T-cell (primary cell): ENCODE measurements at regions not wholly inside any gene's neighbourhood (a gene's known extent, or its start where the extent isn't known, plus 50 kb on each side); places are given as distances from the start of the nearest gene placed in this dataset.
A peak's percentile ranks its signal among the peaks of the same experiment; 100 is the strongest.
"Not testable (repeated sequence)": the region's sequence is repeated elsewhere in the genome, so short reads cannot be mapped to it uniquely, and the experiment has no call there.

Experiments used
- ATAC-seq, 4 experiments: fragments of 200-7000 bp in 3 of 4; fragments of 150-1000 bp in 1 of 4; cut with Tn5 transposase; replicated peaks in 1 of 4; 1 replicate in 3 of 4; 2 replicates in 1 of 4; pipeline ENCODE4 v1.10.0; 2021; ENCODE audit warnings: moderate library complexity in 3 of 4, mild to moderate bottlenecking in 2 of 4, moderate number of reproducible peaks in 1 of 4
- CTCF ChIA-PET, 2 donors: fragments of 300-600 bp; sonication (Branson Sonifier 250); formaldehyde crosslinking; loops; one replicate each; lab custom pipeline; 2022; ENCODE audit warnings: antibody characterized with exemption in 2 of 2; lab: Charles Lee
- POLR2A ChIA-PET, 2 donors: fragments of 300-600 bp; sonication (Branson Sonifier 250); formaldehyde crosslinking; loops; one replicate each; lab custom pipeline; 2022; ENCODE audit warnings: antibody characterized with exemption in 2 of 2; lab: Charles Lee
- DNase-seq, 35 experiments: peaks; one replicate each; pipeline versions ENCODE4 v3.0.0 to v3.0.0-alpha.2; 2013 to 2023
- H3K27ac ChIP-seq: one replicate; pipeline ENCODE4 v1.5.1; 2013; ENCODE audit warnings: low read length
- H3K27me3 ChIP-seq, 2 experiments: replicated peaks in 1 of 2; 1 replicate in 1 of 2; 2 replicates in 1 of 2; pipeline versions ENCODE4 v1.6.1 to v1.7.0; 2013; ENCODE audit warnings: low read length in 1 of 2, mixed read lengths in 1 of 2; ENCODE audit not compliant: control insufficient read depth in 2 of 2, insufficient read depth in 2 of 2; ENCODE audit errors: extremely low read depth in 1 of 2
- H3K36me3 ChIP-seq, 2 donors: 1 replicate in 1 of 2; 2 replicates in 1 of 2; pipeline versions ENCODE4 v1.6.1 to v1.7.0; 2013; ENCODE audit warnings: low read length in 1 of 2; ENCODE audit not compliant: control insufficient read depth in 2 of 2, insufficient read depth in 1 of 2; ENCODE audit errors: extremely low read depth in 1 of 2
- H3K4me1 ChIP-seq, 2 experiments: 1 replicate in 1 of 2; 2 replicates in 1 of 2; pipeline versions ENCODE4 v1.6.1 to v1.7.0; 2013; ENCODE audit warnings: low read length in 2 of 2, mixed read lengths in 1 of 2; ENCODE audit not compliant: insufficient read depth in 2 of 2, control insufficient read depth in 1 of 2; ENCODE audit errors: extremely low read depth in 1 of 2
- H3K4me3 ChIP-seq, 2 donors: 1 replicate in 1 of 2; 2 replicates in 1 of 2; pipeline versions ENCODE4 v1.5.1 to v1.7.0; 2013; ENCODE audit warnings: mild to moderate bottlenecking in 2 of 2, low read length in 1 of 2, moderate library complexity in 1 of 2; ENCODE audit not compliant: control insufficient read depth in 1 of 2; ENCODE audit errors: extremely low read depth in 1 of 2
- H3K9me3 ChIP-seq: 2 replicates; pipeline ENCODE4 v1.7.0; 2013
- H3K27ac Mint-ChIP-seq, 2 donors: one replicate each; pipeline ENCODE4 v1.8.0; 2020 to 2021; ENCODE audit warnings: mild to moderate bottlenecking in 2 of 2, mixed read lengths in 2 of 2
- H3K27me3 Mint-ChIP-seq, 2 donors: one replicate each; pipeline ENCODE4 v1.8.0; 2021 to 2022; ENCODE audit warnings: mixed read lengths in 2 of 2
- H3K36me3 Mint-ChIP-seq: one replicate; pipeline ENCODE4 v1.8.0; 2021; ENCODE audit warnings: mixed read lengths
- H3K4me1 Mint-ChIP-seq, 3 donors: one replicate each; pipeline ENCODE4 v1.8.0; 2020 to 2022; ENCODE audit warnings: mixed read lengths in 3 of 3, mild to moderate bottlenecking in 1 of 3
- H3K4me3 Mint-ChIP-seq, 3 donors: one replicate each; pipeline ENCODE4 v1.8.0; 2020 to 2022; ENCODE audit warnings: mild to moderate bottlenecking in 3 of 3, mixed read lengths in 3 of 3, moderate library complexity in 3 of 3
- H3K9me3 Mint-ChIP-seq, 3 donors: one replicate each; pipeline ENCODE4 v1.8.0; 2020 to 2022; ENCODE audit warnings: mixed read lengths in 3 of 3
- WGBS: methylation state at CpG from one replicate; pipeline ENCODE4 v1.1.5; 2013; ENCODE audit warnings: missing lambda C conversion rate; ENCODE audit not compliant: insufficient coverage; 5-methylcytosine and 5-hydroxymethylcytosine counted together

DNA sequence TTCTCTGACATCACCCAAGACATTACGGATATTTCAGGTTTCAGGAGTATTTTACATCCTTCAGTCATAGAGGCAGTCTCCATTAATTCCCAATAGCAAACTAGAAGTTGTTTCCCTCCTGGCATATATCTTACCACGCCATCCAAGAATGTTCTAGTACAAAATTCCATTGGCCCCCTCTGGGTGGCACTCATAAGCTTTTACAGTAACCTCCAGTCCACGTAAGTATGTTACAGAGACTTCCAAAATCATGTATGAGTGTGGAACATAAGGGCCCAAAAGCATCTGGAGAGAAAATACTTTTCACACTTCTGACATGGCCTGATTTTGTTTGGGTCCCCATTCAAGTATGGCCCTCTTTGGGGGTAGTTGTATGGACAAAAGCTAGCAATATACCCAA, 58.1 kb upstream of the DHRS4 start:
- ATAC-seq: no peak
- Histone ChIP-seq H3K27ac (no peak overlapping the region), H3K9me3 (no peaks in the 10 kb centered on the region), H3K36me3 (no peaks in the 10 kb centered on the region), H3K27me3 (peaks cover 0 to 2% of the 10 kb centered on the region in 2 experiments), H3K4me3 (no peak overlapping the region), H3K4me1 (no peaks in the 10 kb centered on the region)
- peak in 1 of 35 experiments; percentile 8 for DNase-seq
- Mint-ChIP-seq H3K9me3 (no peaks in the 10 kb centered on the region), H3K27me3 (peaks cover 14 to 16% of the 10 kb centered on the region in 2 donors), H3K36me3 (no peaks in the 10 kb centered on the region), H3K4me3 (no peak overlapping the region), H3K4me1 (peaks cover 0 to 2% (median 0%) of the 10 kb centered on the region in 3 donors), H3K27ac (peak overlapping the region in 1 of 2 donors; percentile 4)
- ChIA-PET POLR2A (no interaction called here), CTCF (no interaction called here)
- 90% methylated on average over 1 of the region's 3 CpGs for WGBS

DNA sequence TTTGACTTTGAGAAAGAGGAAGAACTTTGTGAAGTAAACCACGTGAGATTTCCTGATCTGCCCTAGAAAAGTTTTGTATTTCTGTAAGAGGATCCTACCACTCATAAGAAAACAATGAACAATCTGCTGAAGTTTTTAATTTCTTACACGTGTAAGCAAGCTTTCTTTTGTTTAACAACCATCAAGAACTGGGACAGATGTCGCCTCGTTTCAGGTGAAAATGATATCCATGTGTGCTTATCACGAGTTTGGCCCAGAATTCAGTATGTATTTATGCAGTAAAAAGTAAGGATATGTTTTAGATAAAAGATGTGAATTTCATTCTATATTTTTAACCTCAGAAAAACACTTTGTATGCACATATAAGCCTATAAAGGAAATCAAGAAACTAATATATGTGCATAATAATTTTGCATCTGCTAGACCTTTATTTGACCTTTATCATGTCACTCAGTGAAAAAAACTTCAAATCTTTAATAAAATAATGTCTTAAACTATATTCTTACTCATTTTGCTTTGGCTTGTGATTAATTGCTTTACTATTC, 56.9 kb upstream of the DHRS4 start:
- H3K27me3 ChIP-seq: peaks cover 0 to 7% of the 10 kb centered on the region in 2 experiments
- H3K4me1 Mint-ChIP-seq: peaks cover 0 to 2% (median 0%) of the 10 kb centered on the region in 3 donors
- H3K9me3 Mint-ChIP-seq: no peaks in the 10 kb centered on the region
- WGBS: no CpG with 5 or more reads among the region's 5 CpGs
- CTCF ChIA-PET: no interaction called here
- no peak overlapping the region for H3K4me3 ChIP-seq
- H3K27ac ChIP-seq: no peak overlapping the region
- H3K27me3 Mint-ChIP-seq: peaks cover 15 to 23% of the 10 kb centered on the region in 2 donors
- ATAC-seq: no peak
- H3K9me3 ChIP-seq: no peaks in the 10 kb centered on the region
- no peaks in the 10 kb centered on the region for H3K36me3 ChIP-seq
- no peaks in the 10 kb centered on the region for H3K36me3 Mint-ChIP-seq
- POLR2A ChIA-PET: no interaction called here
- no peak overlapping the region for H3K4me3 Mint-ChIP-seq
- no peaks in the 10 kb centered on the region for H3K4me1 ChIP-seq
- no peak for DNase-seq
- H3K27ac Mint-ChIP-seq: no peak overlapping the region

DNA sequence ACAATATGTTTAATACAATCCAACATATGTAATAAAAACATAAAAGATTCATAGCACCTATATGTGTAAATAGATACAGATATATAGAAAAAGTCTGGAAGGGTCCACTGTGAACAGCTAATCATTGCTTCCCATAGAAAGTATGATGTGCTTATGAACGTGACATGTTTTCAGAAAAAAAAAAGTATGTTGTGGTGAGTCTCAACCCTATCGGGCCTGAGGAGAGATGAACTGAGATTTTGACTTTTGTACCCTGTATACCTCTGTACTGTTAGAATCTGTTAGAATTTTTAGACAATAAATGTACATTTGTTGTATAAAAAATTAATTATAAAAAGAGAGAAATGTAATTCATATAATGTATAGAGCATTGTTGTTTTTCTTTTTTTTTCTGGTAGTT, 56.3 kb upstream of the DHRS4 start:
- H3K27me3 ChIP-seq, H3K4me1 ChIP-seq, H3K36me3 ChIP-seq, H3K27ac Mint-ChIP-seq, H3K4me3 ChIP-seq, H3K9me3 Mint-ChIP-seq, POLR2A ChIA-PET, H3K36me3 Mint-ChIP-seq, H3K4me3 Mint-ChIP-seq, DNase-seq, ATAC-seq, H3K4me1 Mint-ChIP-seq, CTCF ChIA-PET, H3K27ac ChIP-seq, H3K9me3 ChIP-seq: not testable (repeated sequence)
- WGBS: no CpG with 5 or more reads among the region's 2 CpGs
- H3K27me3 Mint-ChIP-seq: peaks cover 15 to 23% of the 10 kb centered on the region in 2 donors

DNA sequence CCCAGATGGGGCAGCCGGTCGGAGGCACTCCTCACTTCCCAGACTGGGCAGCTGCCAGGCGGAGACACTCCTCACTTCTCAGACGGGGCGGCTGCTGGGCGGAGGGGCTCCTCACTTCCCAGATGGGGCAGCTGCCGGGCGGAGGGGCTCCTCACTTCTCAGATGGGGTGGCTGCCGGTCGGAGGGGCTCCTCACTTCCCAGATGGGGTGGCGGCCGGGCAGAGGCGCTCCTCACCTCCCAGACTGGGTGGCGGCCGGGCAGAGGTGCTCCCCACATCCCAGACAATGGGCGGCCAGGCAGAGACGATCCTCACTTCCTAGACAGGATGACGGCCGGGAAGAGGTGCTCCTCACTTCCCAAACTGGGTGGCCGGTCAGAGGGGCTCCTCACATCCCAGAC, 55.2 kb upstream of the DHRS4 start:
- H3K9me3 Mint-ChIP-seq, DNase-seq, H3K9me3 ChIP-seq, H3K4me1 Mint-ChIP-seq, H3K4me3 Mint-ChIP-seq, POLR2A ChIA-PET, H3K4me3 ChIP-seq, H3K27ac Mint-ChIP-seq, H3K4me1 ChIP-seq, H3K27ac ChIP-seq, H3K27me3 ChIP-seq, H3K36me3 ChIP-seq, CTCF ChIA-PET, ATAC-seq, H3K36me3 Mint-ChIP-seq: not testable (repeated sequence)
- 94% methylated on average over 16 of the region's 20 CpGs for WGBS
- H3K27me3 Mint-ChIP-seq: peaks cover 16 to 28% of the 10 kb centered on the region in 2 donors

DNA sequence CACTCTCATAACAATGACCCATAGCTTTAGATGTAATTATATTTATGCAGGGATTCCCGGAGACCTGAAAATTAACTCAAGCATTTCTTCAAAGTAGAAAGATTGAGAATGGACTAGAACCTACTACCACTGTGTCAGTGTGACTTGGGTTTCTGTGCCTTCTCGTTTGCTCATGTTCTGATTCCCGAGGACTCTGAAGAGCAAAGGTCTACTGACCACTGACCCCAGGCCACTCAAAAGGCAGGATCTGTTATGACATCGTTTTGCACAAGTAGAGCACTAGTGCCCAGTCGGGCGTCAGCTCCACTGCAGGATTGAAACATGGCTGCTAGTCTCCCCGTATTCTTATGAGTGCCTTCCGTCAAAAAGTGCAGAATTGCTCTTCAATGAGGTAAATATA, 53.8 kb upstream of the DHRS4 start:
- H3K9me3 Mint-ChIP-seq: no peaks in the 10 kb centered on the region
- Histone ChIP-seq H3K4me3 (no peak overlapping the region), H3K36me3 (no peaks in the 10 kb centered on the region), H3K9me3 (no peaks in the 10 kb centered on the region), H3K27ac (no peak overlapping the region), H3K4me1 (no peaks in the 10 kb centered on the region), H3K27me3 (peaks cover 0 to 9% of the 10 kb centered on the region in 2 experiments)
- H3K4me3 Mint-ChIP-seq: no peak overlapping the region
- no peaks in the 10 kb centered on the region for H3K36me3 Mint-ChIP-seq
- peaks cover 22 to 27% of the 10 kb centered on the region in 2 donors for H3K27me3 Mint-ChIP-seq
- peaks cover 0 to 2% (median 0%) of the 10 kb centered on the region in 3 donors for H3K4me1 Mint-ChIP-seq
- ChIA-PET CTCF (interaction anchor here in 1 of 2 donors (0.6 kb wide), 1 partner anchor 270 kb away, joined by 6 read pairs; no protein-coding TSS in a partner anchor), POLR2A (no interaction called here)
- no peak for ATAC-seq
- H3K27ac Mint-ChIP-seq: no peak overlapping the region
- DNase-seq: no peak
- 78% methylated on average over 5 of the region's 8 CpGs for WGBS

DNA sequence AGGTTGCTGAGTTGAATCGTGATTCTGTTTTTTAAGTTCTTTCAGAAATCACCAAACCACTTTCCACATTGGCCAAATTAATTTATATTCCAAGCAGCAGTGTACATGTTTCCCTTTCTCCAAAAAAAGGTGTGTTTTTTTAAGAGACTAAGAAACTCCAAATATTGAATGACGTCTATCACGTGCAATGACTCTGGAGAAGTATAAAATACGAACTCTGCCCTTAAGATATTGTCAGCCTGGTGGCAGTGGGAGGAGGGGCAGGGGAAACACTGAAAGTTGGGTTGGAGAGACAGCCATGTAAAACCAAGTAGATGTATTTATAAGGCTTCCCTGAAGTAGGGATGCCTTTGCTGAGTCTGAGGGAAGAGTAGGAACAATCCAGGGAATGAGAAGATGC, 50.1 kb upstream of the DHRS4 start:
- no peak for ATAC-seq
- ChIA-PET CTCF (no interaction called here), POLR2A (no interaction called here)
- Mint-ChIP-seq H3K4me1 (no peaks in the 10 kb centered on the region), H3K4me3 (no peak overlapping the region), H3K9me3 (no peaks in the 10 kb centered on the region), H3K36me3 (no peaks in the 10 kb centered on the region), H3K27ac (no peak overlapping the region), H3K27me3 (peaks cover 40 to 42% of the 10 kb centered on the region in 2 donors)
- H3K9me3 ChIP-seq: no peaks in the 10 kb centered on the region
- no peaks in the 10 kb centered on the region for H3K36me3 ChIP-seq
- H3K4me3 ChIP-seq: no peak overlapping the region
- DNase-seq: no peak
- 76% methylated on average over 3 of the region's 4 CpGs for WGBS
- peaks cover 0 to 11% of the 10 kb centered on the region in 2 experiments for H3K27me3 ChIP-seq
- H3K4me1 ChIP-seq: no peaks in the 10 kb centered on the region
- H3K27ac ChIP-seq: no peak overlapping the region
